ENCODE measurements at regions not wholly inside any gene's neighbourhood (a gene's known extent, or its start where the extent isn't known, plus 50 kb on each side); places are given as distances from the start of the nearest gene placed in this dataset.

DNA sequence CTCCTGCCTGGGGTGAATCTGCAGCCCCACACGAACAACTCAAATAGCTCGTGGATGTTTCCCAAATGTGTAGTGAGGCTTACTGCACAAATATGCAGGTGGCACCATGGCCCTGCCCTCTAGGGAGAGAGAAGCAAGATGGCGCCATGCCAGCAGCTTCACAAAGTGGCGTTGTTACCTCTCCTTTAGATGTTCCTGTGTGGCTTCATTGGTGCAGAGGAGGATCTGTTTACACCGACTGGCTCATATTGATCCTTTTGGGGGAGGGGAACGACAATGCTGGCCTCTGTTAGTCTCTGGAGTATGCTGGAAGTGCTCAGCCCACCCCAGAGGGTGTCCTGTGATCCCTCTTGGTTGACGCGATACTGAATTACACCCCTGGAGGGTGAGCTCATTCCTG is 99.5 kb upstream of the GATA6 start:
- no peak for DNase-seq (ENCODE audit: low read depth in 3 of 3)

DNA sequence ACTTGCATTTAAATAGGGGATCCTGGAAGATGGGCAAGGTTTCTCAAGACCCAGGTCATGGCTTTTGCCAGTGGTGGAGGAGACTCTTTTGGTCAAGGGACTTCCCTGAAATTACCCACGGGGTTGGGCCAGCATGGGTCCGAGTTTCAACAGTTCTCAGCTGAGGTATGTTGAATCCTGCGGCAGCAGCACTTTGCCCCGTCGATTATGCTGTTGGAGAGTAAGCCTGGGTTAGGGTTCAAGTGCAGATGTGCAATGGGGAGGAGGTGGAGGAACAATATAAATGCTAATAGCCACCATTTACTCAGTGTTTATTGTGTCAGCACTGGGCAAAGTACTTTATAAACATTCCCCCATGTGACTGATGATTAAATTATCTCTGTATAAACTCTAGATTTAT is 96.0 kb upstream of the GATA6 start:
- DNase-seq (ENCODE audit: low read depth in 3 of 3), result no peak

DNA sequence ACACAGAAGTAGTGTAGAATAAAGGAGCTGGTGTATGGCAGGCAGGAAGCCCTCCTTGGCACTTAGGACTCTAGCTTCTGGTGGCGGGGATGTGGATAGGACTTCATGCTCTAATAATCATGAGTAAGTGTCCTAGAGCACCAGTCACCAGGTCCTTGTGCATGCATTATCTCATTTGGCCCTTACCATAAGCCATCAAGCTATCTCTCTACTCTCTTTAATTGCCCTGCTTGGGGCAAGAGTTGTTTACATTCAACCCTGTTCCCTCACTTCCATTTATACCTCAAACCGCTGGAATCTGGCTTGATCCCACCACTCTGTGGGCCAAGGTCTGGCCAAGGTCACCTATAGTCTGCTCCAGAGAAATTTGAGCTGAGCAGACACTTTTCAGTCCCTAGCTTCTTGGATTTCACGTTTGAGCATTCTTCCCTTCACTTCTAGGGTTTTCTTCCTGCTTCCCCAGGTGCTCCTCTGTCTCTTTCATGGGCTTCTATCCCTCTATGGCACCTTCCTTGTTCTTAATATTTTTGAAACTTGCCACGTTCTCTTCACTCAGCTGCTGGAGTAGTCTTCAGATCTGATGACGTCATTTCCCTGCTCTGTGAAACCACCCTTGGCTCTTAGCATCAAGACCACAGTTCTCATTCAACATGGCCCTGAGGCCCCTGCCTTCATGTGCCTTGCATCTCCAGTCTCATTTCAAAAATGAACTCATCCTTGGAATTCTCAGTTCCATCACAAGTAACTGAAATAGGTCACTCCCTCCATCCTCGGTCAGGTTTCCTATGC is 94.9 kb upstream of the GATA6 start:
- no peak for DNase-seq (ENCODE audit: low read depth in 3 of 3)

DNA sequence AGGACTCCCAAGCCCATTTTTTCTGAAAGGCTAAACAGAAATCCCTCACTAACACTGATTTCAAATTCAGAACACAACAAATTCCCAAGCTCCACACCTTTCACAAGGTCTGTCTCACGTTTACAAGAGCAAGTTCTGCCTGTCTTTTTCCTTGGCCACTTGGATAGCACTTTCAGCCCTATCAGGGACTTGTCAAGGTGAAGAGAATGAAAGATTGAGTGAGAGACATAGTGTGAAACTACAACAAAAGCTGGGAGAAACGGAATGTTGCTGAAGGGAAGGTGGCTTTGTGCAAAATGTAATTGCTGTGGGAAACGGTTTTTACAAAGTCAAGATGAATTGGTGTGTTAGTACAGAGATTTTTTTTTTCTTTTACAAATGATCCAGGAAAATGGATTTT is 89.4 kb upstream of the GATA6 start:
- DNase-seq (ENCODE audit: low read depth in 3 of 3), result no peak

DNA sequence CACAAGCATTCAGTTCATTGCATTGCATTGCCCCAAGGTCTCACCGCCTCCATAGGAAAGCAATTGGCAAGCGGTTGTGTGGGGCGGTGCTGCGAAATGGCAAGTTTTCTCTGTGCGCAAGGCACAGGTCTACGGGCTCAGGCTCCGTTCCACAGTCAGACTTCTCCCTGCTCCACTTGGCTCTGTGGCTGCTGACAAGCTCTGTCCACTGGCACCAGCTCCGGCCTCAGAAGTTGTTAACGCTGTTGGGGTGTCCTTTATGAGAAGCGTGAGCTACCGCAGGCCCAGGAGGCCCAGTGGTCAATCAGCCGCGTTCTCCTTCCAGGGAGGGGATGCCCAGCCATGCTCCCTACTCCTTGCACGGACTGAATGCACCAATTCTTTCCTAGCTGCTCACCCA is 87.0 kb upstream of the GATA6 start:
- no peak for DNase-seq (ENCODE audit: low read depth in 3 of 3)

DNA sequence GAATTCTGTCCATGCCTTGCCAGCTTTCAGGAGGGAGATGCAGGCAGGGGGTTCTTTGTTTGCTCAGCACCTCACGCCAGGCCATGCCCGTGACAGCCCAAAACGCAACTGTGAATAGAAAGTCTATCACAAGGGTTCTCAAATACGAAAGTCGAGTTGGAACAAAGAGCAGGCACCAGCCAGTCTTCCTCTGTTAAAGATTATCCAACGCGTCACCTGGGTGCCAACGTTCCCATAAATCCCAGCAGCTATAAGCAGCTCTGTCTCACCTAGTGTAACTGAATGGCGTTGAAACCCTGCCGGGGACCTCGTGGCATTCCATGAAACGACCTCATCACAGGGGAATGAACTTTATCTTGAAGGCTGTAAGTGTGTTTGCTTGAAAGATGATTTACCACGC is 84.8 kb upstream of the GATA6 start:
- DNase-seq (ENCODE audit: low read depth in 3 of 3), result no peak

DNA sequence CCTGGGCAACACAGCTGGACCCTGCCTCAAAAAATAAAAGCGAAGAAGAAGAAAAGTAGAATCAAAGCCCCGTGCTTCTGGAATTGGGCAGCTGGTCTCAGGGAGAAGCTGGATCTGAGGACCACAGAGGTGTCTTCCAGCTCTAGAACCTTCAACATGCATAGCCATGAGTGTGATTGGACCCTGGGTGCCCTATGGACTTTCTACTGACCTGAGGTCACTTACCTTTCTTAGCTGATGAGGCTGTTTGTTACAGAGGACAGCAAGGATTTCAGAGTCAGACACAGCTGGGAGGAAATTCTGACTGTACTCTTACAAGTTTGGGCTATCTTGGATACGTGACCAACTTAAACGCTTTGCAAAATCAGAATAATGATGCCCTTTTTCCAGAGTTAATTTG is 82.4 kb upstream of the GATA6 start:
- no peak for DNase-seq (ENCODE audit: low read depth in 3 of 3)

DNA sequence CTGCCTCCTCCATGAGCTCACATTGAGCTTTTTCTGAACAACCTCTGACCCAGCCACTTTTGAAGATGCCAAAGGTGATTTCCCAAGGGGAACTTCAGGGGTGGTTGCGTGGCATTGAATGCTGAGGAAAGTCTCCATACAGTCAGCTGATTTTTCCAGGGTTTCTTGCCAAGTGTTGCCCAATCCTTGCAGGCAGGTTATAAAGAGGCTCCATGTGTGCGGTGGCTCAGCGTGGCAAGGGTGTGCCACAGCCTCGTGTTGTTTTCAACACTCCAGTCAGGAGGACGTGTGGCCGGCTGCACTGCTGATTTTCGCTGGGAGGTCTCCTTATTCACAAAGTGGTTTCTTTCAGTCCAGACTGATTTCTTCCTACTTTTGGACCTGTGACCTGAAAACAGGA is 81.4 kb upstream of the GATA6 start:
- DNase-seq (ENCODE audit: low read depth in 3 of 3), result no peak

DNA sequence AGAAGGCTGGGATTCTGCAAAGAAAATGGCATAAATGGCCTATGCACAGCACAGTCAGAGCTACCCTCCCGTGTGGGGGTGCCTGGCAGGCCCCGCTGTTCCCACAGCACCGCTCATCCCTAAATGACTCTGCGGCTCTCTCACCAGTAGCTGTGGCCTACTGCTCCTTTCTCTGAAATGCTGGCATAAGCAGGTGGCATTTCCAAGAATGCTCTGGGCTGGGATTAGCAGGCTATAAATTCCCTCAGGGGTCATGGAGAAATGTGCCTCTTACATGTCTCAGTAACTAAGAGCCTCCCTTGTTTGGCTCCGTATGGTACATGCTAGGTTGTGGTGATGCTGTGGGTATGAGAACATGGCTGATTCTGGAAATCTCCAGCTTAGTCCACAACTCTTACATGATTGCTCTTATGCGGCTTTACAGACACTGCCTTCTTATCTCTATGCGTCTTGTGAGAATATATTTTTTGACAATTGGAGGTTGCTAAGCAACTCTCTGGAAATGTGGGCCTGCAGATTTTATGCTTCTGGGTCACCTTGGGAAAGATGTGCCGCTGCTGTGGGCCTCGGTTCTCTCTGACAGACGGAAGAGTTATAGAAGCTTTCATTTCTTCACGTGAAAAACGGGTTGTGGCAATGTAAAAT is 80.3 kb upstream of the GATA6 start:
- DNase-seq (ENCODE audit: low read depth in 3 of 3), result no peak

DNA sequence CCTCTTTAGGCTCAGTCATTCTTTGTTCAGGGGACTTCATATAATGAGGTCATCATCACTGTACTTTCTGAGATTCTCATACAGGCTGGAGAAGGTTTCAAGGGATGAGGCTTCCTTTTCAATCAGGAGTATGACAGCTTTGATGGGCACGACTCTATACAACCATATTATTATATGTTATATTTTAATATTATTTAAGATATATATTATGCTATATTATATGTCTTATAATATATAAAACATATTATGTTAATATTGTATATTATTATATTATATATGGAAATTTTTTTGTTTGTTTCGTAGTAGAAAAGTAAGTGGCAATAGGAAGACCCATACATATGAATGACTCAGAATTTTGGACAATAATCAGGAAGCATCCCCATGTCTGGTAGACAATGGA is 78.0 kb upstream of the GATA6 start:
- no peak for DNase-seq (ENCODE audit: low read depth in 3 of 3)

DNA sequence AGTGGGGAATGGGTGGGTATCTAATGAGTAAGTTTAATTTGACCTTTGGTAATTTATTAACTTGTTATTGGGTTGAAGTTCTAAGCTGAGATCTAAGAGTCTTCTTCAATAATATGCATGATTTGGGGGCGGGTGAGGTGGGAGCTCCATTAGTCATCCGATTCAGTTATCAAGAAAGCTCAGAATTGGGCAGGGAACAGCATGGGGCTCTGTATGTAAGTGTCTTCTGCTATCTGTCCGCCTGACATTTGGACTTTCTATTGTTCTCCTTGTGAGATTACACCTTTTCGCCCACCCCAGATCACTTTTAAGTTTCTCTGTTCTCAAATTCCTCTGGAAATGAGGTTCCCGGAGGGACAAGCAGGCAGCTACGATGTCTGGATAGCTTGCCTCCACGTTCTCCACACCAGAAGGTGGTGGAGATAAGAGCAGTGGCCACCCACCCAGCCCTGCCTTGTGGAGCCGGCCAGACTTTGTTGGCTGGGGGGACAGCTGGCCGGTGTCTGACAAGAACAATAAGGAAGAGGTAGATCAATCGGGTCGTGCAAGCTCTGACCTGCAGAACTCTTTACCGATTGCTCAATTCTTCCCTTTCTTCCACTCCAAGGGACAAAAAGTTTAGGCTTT is 75.5 kb upstream of the GATA6 start:
- no peak for DNase-seq (ENCODE audit: low read depth in 3 of 3)

DNA sequence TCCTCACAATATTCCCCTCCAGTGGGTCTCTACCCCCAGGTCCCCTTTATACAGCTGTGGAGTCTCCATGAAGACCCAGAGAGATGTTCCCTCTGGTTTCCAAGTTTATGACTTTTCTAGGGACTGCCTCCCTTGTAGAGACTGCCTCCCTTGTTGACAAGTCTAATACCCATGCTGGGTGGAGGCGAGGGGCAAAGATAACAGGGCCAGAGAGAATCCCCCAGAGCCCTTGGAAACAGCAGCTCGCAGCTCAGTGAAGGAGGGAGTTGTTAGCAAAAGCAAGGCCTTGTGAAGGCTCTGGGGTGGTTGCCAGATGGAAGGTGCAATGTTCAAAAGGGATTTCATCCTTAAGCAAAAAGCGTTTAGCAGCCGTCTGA is 75.0 kb upstream of the GATA6 start:
- no peak for DNase-seq (ENCODE audit: low read depth in 3 of 3)

DNA sequence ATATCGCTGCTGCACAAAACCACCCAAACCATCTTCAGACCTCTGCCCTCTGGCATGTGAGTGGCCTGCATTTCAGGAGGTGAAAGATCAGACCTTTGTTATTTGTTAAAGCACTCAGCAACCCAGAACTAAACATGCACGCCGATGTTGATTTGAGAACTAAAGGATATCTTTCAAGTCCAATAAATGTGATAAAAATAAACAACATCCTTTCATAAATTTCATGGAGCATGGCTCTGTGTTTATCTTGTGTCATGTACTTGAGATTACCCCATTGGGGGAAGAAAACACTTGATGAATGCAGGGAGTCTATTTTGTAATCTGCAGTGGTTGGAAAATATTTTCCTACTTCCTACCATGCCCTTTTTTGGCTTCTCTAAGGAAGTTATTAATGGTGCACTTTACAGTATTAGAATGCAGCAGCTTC is 70.8 kb upstream of the GATA6 start:
- DNase-seq (ENCODE audit: low read depth in 3 of 3), result no peak

DNA sequence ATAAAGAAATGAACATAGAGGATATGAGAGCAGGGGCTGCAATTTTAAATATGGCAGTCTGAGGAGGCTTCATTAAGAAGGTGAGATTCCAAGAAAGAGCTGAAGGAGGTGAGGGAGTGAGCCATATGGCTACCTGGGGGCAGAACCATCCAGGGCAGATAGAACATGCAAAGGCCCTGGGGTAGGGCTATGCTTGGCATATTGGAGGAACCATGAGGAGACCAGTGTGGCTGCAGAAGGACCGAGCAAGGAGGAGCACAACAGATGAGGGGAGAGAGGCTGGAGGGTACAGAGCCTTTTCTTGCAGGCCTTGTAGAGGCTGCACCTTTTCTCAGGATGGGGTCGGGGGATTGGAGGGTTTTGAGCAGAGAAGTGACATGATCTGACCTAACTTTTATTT is 69.5 kb upstream of the GATA6 start:
- DNase-seq (ENCODE audit: low read depth in 3 of 3), result no peak

DNA sequence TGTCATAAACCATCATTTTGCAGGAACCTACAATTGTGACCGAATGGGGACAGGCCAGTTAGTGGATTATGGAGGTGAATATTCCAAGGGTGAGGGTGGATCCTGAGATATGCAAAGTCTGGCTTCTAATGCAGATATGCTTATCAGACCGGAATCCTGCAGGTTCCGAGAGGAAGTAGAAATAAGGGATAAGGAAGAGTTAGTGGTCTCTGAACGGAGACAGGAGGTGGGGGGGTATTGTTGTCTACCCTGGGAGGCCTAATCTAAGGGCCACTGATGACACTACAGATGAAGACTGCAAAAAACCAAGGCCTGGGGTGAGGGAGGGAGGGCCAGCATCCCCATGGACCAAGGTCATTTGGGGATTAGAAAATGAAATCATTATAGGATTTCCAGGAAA is 67.7 kb upstream of the GATA6 start:
- DNase-seq (ENCODE audit: low read depth in 3 of 3), result no peak

DNA sequence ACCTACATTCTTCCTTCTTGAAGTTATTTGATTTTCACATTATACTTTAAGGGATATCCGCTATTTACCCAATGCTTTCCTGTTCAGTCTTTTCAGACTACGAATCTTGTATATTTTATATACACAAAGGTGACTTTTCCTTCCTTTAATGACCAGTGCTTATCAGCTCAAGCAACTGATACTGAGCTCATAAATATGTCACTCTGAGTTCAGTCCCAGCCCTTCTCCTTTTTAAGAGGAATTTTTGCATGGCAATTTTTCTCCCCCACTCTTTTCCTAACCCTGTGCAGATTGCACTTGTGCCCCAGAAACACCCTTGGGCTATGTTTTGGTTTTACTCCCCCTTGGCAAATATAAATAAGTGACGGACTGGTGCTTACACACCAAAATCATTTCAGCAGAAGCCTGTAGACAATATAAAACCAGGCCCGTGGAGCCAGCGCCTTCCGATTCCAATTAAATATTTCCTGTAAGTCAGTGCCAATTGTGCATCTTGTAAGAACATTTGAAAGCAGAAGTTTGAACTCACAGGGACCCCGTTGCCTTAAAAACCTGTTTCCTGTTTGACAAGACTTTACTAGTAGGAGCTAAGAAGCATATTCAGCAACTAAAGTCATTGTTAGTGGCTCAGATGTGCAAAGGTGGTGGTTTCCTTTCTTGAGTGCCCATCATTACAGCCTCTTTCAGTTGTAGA is 66.3 kb upstream of the GATA6 start:
- DNase-seq (ENCODE audit: low read depth in 3 of 3), result no peak

DNA sequence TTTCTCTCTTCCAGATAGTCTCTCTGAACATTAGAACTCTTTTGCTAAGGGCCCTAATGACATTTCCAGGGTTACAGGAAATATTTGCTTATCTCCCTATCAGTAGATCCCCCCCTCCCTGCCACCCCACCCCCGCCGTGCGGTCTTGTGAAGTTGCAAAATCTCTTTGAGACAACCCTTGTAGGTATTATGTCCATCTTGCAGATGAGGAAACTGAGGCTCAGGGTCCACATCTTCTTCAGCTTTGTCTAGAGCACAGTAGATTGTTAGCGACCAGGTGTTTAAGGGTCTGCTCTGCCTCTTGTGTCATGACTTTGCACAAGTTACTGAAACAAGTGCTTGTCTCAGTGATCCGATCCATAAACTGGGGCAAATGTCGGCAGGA is 65.8 kb upstream of the GATA6 start:
- DNase-seq (ENCODE audit: low read depth in 3 of 3), result no peak

DNA sequence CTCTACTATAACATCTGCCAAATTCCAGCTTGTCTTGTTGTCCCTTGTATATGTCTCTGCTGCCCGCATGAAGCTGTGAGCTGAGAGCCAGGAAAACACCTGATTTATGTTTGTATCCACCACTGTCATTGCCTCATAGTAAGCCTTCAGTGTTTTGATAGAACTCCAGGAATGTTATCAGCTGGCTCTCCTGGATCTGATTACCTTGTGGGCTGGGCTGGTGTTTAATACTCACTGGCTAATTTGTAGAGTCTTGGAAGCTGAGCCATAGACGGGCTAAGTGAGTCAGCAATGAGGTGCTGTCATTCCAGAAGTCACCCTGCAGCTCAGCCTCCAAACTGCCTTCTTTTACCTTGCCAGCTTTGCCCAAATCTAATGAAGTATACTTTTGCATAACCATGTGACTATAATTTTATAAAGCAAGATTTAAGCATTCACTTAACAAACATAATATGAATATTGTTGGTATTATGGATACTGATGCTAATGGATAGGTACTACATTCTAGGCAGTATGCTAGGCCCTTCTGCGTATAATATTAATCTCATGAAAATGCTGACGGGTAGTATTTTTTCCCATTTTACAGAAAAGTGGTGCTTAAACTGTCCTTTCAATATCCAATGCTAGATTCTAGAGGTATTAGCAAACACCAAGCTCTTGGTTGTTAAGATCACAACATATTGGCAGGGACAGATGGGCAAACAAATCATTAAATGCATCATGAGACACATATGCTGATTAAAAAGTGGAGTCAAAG is 62.7 kb upstream of the GATA6 start:
- DNase-seq (ENCODE audit: low read depth in 3 of 3), result no peak

DNA sequence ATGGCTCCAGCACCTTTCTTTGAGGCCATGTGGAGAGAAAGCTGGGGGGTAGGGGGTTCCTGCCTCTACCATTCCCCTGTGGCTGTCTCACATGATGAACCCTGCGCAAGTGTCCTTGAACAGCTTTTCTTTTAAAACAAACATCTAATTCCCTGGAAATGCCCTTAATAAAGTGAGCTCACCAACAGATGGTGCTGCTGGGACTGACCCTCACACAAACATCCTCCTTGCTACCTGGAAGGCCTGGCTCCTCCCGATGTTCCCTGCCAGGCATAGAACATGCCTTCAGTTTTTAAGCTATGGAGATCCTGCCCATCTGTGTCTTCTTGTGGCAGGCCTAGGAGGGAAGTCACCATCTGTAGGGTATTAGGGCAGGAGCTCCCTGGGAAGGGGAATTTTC is 60.7 kb upstream of the GATA6 start:
- no peak for DNase-seq (ENCODE audit: low read depth in 3 of 3)

DNA sequence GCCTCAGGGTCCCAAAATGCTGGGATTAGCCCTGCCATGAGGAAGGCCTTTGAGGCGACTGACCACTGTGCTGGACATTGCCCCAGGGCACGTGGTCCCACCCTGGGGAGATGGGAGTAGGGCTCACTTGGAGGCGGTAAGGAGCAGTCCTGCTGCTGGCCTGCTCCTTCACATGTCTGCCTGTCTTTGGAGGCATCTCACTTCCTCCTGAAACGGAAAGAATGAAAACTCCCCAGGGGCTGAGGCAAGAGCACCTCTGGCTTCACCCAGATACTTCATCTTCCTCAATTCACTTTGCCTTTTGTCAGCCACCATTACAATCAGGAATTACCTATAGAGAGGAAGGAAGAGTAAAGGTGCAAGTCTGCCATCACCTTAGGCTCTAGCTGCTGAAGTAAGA is 59.9 kb upstream of the GATA6 start:
- DNase-seq (ENCODE audit: low read depth in 3 of 3), result no peak

DNA sequence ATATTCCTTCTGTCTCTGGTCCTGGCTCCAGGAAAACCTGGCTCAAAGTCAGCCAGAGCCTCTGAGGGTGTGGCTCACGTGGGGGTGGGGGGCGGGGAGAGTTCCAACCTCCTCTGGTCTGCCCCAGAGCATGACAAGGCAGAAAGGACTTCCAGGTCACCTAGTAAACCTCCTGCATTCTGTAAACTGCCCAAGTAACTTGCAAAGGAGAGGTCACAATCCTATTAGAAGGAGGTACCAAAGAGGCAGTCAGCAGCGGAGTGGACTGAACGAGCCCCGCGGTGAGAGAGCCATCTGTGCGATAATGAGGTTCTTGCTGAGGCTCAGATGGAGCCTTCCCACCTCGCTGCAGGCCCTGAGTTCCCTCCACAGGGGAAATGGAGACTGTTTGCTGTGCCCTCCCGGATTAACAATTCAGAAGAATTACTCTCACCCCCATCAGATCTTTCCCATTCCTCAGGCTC is 58.9 kb upstream of the GATA6 start:
- no peak for DNase-seq (ENCODE audit: low read depth in 3 of 3)

DNA sequence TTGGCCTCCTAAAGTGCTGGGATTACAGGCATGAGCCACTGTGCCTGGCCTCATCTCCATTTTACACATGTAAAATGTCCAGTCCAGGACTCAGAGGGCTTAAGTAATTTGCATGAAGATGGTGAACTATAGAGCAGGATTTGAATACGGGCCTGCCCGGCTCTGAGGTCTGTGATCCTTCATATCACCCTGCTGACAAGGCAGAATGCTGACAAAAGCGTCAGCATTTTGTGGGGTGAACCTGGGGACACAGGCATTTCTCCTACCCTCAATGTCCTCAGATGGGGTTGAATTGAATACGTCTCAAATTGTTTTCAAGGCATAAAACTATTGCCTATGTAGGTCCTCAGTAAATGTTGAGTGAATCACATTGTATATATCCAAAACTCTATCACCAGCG is 57.2 kb upstream of the GATA6 start:
- no peak for DNase-seq (ENCODE audit: low read depth in 3 of 3)
